A549 (cell line): ENCODE measurements at regions not wholly inside any gene's neighbourhood (a gene's known extent, or its start where the extent isn't known, plus 50 kb on each side); places are given as distances from the start of the nearest gene placed in this dataset.

Source experiments
- CBX2 ChIP-seq: fragments of 200-600 bp; sonication (generic); IDR thresholded peaks from 2 replicates; pipeline ENCODE4 v1.6.1; 2016; ENCODE audit warnings: low read depth, mild to moderate bottlenecking, borderline replicate concordance
- CTCF ChIP-seq: fragments of >200 bp; sonication (Bioruptor Twin); formaldehyde crosslinking; IDR thresholded peaks from 3 replicates; pipeline ENCODE4 v1.5.1; 2016
- FOSL2 ChIP-seq, 2 experiments: fragments of 450-650 bp in 1 of 2; fragments of >200 bp in 1 of 2; sonication (Bioruptor Twin) in 1 of 2; formaldehyde crosslinking; IDR thresholded peaks; 2 replicates each; pipeline versions ENCODE4 v1.5.0 to v1.6.1; 2016 to 2020; ENCODE audit warnings: mild to moderate bottlenecking in 1 of 2, moderate library complexity in 1 of 2
- KDM5A ChIP-seq: fragments of 200-600 bp; sonication (generic); IDR thresholded peaks from 2 replicates; pipeline ENCODE4 v1.6.1; 2016; ENCODE audit warnings: antibody characterized with exemption, mild to moderate bottlenecking
- MAFK ChIP-seq: fragments of 450-650 bp; IDR thresholded peaks from 2 replicates; pipeline ENCODE4 v1.6.1; 2014; ENCODE audit not compliant: partially characterized antibody
- RCOR1 ChIP-seq: fragments of 150-350 bp; IDR thresholded peaks from 2 replicates; pipeline ENCODE4 v1.6.1; 2014; ENCODE audit warnings: antibody characterized with exemption, low read length, low read depth
- TF ChIP-seq, protein P1 (sequence below): fragments of 450-650 bp; IDR thresholded peaks from 2 replicates; pipeline ENCODE4 v1.6.1; 2014; ENCODE audit warnings: antibody characterized with exemption

DNA sequence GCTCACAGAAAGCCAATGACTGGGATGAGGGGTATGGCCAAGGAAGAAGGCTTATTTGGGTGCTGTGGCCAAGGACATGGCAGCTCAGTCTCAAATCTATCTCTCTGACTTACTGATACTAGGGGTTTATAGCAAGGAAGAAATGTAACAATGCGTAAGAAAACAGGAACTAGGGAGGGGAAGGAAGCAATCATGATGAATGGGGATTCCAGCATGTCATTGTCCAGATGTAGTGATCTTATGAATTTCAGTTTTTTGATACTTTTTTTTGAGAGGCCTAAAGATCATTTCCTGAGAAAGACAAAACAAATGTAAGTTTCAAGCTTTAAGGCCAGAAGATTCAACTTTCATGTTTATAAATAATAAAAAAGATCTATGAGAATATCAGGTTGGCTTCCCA, 298.6 kb upstream of the FAM98A start:
- TF ChIP-seq RCOR1 (no peak), FOSL2 (IDR thresholded peaks at IDR 0.05) (no peak), FOSL2 (CRISPR knock-in tag; IDR thresholded peaks at IDR 0.05) (no peak), KDM5A (no peak), CTCF (no peak), MAFK (no peak), CBX2 (no peak)
- TF ChIP-seq, protein P1, sequence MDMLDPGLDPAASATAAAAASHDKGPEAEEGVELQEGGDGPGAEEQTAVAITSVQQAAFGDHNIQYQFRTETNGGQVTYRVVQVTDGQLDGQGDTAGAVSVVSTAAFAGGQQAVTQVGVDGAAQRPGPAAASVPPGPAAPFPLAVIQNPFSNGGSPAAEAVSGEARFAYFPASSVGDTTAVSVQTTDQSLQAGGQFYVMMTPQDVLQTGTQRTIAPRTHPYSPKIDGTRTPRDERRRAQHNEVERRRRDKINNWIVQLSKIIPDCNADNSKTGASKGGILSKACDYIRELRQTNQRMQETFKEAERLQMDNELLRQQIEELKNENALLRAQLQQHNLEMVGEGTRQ = no peak
